ENCODE measurements at regions not wholly inside any gene's neighbourhood (a gene's known extent, or its start where the extent isn't known, plus 50 kb on each side); places are given as distances from the start of the nearest gene placed in this dataset.

GRCh38 chr2:123971564-123972318 is 53.3 kb upstream of the CNTNAP5 start:
- DNase-seq, result no peak
